ENCODE measurements at regions not wholly inside any gene's neighbourhood (a gene's known extent, or its start where the extent isn't known, plus 50 kb on each side); places are given as distances from the start of the nearest gene placed in this dataset.

DNA sequence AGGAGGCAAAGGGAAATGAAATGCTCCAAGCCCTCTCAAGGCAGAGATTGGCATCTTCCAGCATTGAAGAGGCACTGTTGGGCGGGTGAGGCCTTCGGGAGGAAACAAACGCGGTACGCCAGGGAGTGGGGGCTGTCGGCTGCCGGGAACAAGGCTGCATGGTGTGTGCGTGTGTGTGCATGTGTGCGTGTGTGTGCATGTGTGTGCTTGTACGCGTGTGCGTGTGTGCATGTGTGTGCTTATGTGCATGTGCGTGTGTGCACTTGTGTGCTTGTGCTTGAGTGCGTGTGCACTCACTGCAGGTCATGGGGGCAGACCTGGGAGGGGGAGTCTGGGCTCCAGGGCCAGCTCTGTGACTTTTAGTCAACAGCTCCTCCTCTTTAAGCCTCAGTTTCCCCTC is 113.6 kb upstream of the ADRA2C start:
- TF ChIP-seq CTCF (IDR thresholded peaks at IDR 0.05) (no peak), POLR2A (IDR thresholded peaks at IDR 0.05) (no peak)

Data from lower leg skin (tissue), 3 donors.